ENCODE measurements at regions not wholly inside any gene's neighbourhood (a gene's known extent, or its start where the extent isn't known, plus 50 kb on each side); places are given as distances from the start of the nearest gene placed in this dataset.

DNA sequence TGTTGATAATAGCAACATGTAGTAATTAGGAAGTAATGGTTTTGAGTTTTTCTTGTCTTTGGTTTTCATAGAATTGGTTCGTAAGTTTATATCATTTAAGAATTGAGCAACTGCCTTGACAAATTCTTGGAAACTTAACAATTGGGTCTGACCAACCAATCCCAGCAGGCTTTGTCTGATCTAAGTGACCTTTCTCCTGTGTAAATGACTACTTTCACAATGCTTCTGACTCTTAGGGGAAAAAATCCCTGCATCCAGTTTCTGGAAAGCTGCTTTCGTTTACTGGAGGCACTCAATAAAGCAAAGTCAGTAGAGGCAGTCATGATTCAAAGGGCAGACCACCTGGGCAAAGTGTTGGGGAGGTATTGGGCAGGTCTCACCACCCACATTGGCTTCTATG lies 303.6 kb upstream of the FAM78B start:
- Histone ChIP-seq H3K9me3 (ENCODE audit: control insufficient read depth in 1 of 2, insufficient read depth in 1 of 2, low read depth in 1 of 2, low read length in 2 of 2) (no peaks in the 10 kb centered on the region; a peak in 1 of 4 replicates), H3K4me3 (replicated peaks in 1 of 2; ENCODE audit: low read depth in 1 of 2, low read length in 2 of 2) (no peak overlapping the region), H3K27ac (ENCODE audit: low read depth, low read length) (no peak overlapping the region), H3K4me2 (ENCODE audit: low read length) (no peak overlapping the region), H3K9ac (ENCODE audit: low read length) (no peak overlapping the region), H3K4me1 (ENCODE audit: control insufficient read depth in 1 of 2, insufficient read depth in 2 of 2, low read length in 2 of 2) (no peaks in the 10 kb centered on the region), H3K79me2 (ENCODE audit: insufficient read depth, low read length) (no peaks in the 10 kb centered on the region), H3K36me3 (ENCODE audit: control insufficient read depth in 1 of 2, insufficient read depth in 2 of 2, low read length in 2 of 2) (no peaks in the 10 kb centered on the region), H3K27me3 (ENCODE audit: insufficient read depth, low read length) (peaks cover 16% of the 10 kb centered on the region), H4K20me1 (ENCODE audit: insufficient read depth) (no peaks in the 10 kb centered on the region), H2AFZ (ENCODE audit: low read depth, low read length, poor library complexity, severe bottlenecking) (no peak overlapping the region), H3K9me2 (ENCODE audit: insufficient read depth) (no peaks in the 10 kb centered on the region)
- no TSS peak for BruUV-seq (replicated peaks)
- TF ChIP-seq, protein P1, sequence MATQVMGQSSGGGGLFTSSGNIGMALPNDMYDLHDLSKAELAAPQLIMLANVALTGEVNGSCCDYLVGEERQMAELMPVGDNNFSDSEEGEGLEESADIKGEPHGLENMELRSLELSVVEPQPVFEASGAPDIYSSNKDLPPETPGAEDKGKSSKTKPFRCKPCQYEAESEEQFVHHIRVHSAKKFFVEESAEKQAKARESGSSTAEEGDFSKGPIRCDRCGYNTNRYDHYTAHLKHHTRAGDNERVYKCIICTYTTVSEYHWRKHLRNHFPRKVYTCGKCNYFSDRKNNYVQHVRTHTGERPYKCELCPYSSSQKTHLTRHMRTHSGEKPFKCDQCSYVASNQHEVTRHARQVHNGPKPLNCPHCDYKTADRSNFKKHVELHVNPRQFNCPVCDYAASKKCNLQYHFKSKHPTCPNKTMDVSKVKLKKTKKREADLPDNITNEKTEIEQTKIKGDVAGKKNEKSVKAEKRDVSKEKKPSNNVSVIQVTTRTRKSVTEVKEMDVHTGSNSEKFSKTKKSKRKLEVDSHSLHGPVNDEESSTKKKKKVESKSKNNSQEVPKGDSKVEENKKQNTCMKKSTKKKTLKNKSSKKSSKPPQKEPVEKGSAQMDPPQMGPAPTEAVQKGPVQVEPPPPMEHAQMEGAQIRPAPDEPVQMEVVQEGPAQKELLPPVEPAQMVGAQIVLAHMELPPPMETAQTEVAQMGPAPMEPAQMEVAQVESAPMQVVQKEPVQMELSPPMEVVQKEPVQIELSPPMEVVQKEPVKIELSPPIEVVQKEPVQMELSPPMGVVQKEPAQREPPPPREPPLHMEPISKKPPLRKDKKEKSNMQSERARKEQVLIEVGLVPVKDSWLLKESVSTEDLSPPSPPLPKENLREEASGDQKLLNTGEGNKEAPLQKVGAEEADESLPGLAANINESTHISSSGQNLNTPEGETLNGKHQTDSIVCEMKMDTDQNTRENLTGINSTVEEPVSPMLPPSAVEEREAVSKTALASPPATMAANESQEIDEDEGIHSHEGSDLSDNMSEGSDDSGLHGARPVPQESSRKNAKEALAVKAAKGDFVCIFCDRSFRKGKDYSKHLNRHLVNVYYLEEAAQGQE (IDR thresholded peaks at IDR 0.05; ENCODE audit: low read depth) = no peak
- TF ChIP-seq JUND (IDR thresholded peaks at IDR 0.05) (no peak), EZH2phosphoT487 (IDR thresholded peaks at IDR 0.05; ENCODE audit: borderline replicate concordance) (no peak), SRF (IDR thresholded peaks at IDR 0.05; ENCODE audit: low read depth) (no peak), POLR2A (IDR thresholded peaks at IDR 0.05; ENCODE audit: borderline replicate concordance, extremely low read depth, insufficient read depth, insufficient read length) (no peak), YY1 (IDR thresholded peaks at IDR 0.05; ENCODE audit: extremely low read depth, insufficient replicate concordance, low read depth, low read length) (no peak), TCF7L2 (IDR thresholded peaks at IDR 0.05; ENCODE audit: borderline replicate concordance, extremely low read depth, insufficient read depth, insufficient read length) (no peak), ZFX (IDR thresholded peaks at IDR 0.05) (no peak), FOSL1 (IDR thresholded peaks at IDR 0.05; ENCODE audit: low read depth) (no peak), CEBPB (IDR thresholded peaks at IDR 0.05; ENCODE audit: low read depth) (no peak), SP1 (IDR thresholded peaks at IDR 0.05; ENCODE audit: low read depth) (no peak), POLR2AphosphoS5 (IDR thresholded peaks at IDR 0.05; ENCODE audit: low read depth, low read length) (no peak), ELF1 (IDR thresholded peaks at IDR 0.05; ENCODE audit: borderline replicate concordance, low read depth) (no peak)
- TF ChIP-seq, protein P2, sequence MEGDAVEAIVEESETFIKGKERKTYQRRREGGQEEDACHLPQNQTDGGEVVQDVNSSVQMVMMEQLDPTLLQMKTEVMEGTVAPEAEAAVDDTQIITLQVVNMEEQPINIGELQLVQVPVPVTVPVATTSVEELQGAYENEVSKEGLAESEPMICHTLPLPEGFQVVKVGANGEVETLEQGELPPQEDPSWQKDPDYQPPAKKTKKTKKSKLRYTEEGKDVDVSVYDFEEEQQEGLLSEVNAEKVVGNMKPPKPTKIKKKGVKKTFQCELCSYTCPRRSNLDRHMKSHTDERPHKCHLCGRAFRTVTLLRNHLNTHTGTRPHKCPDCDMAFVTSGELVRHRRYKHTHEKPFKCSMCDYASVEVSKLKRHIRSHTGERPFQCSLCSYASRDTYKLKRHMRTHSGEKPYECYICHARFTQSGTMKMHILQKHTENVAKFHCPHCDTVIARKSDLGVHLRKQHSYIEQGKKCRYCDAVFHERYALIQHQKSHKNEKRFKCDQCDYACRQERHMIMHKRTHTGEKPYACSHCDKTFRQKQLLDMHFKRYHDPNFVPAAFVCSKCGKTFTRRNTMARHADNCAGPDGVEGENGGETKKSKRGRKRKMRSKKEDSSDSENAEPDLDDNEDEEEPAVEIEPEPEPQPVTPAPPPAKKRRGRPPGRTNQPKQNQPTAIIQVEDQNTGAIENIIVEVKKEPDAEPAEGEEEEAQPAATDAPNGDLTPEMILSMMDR (IDR thresholded peaks at IDR 0.05 in 2 of 3, conservative IDR thresholded peaks at IDR 0.05 in 1 of 3; ENCODE audit: borderline replicate concordance in 1 of 3, insufficient read depth in 1 of 3, low read depth in 2 of 3, low read length in 2 of 3) = no peak
- TF ChIP-seq, protein P3, sequence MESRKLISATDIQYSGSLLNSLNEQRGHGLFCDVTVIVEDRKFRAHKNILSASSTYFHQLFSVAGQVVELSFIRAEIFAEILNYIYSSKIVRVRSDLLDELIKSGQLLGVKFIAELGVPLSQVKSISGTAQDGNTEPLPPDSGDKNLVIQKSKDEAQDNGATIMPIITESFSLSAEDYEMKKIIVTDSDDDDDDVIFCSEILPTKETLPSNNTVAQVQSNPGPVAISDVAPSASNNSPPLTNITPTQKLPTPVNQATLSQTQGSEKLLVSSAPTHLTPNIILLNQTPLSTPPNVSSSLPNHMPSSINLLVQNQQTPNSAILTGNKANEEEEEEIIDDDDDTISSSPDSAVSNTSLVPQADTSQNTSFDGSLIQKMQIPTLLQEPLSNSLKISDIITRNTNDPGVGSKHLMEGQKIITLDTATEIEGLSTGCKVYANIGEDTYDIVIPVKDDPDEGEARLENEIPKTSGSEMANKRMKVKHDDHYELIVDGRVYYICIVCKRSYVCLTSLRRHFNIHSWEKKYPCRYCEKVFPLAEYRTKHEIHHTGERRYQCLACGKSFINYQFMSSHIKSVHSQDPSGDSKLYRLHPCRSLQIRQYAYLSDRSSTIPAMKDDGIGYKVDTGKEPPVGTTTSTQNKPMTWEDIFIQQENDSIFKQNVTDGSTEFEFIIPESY (IDR thresholded peaks at IDR 0.05; ENCODE audit: extremely low read depth, insufficient replicate concordance, low read length) = no peak
- RAD21 ChIA-PET (ENCODE audit: low non-redundant PET in 1 of 2, low total read pairs in 2 of 2, uncharacterized antibody in 2 of 2, unreplicated experiment in 2 of 2) = no interaction called here
- CTCF ChIA-PET = interaction anchor here (1.9 kb wide), 1 partner anchor 9 kb away, joined by 8 read pairs; no protein-coding TSS in a partner anchor
- ATAC-seq = no peak
- intact Hi-C loops (cut with micrococcal nuclease) = no loop called here
- no peak for DNase-seq (ENCODE audit: low read depth, low spot score)
- POLR2A ChIA-PET = no interaction called here
